Kidney (tissue), 13 donors: ENCODE measurements at regions not wholly inside any gene's neighbourhood (a gene's known extent, or its start where the extent isn't known, plus 50 kb on each side); places are given as distances from the start of the nearest gene placed in this dataset.

ENCODE experiments used
- DNase-seq, 5 donors: peaks; one replicate each; pipeline ENCODE4 v3.0.0-alpha.2; 2013 to 2020
- FAIRE-seq: peaks from 2 replicates; lab custom pipeline; 2012; peaks lifted over from hg19 to GRCh38; lab: Jason Lieb, UNC
- H3K27ac ChIP-seq, 2 donors: one replicate each; pipeline ENCODE4 v1.7.0; 2013; ENCODE audit warnings: low read depth in 2 of 2, low read length in 2 of 2, inconsistent platforms in 1 of 2
- H3K27me3 ChIP-seq: one replicate; pipeline ENCODE4 v1.7.1; 2013; ENCODE audit warnings: low read length, inconsistent platforms; ENCODE audit not compliant: control insufficient read depth, insufficient read depth
- H3K36me3 ChIP-seq, 3 donors: one replicate each; pipeline versions ENCODE4 v1.7.0 to v1.7.1; 2013; ENCODE audit warnings: low read length in 3 of 3, control low read depth in 1 of 3, inconsistent platforms in 1 of 3; ENCODE audit not compliant: insufficient read depth in 3 of 3, control insufficient read depth in 2 of 3
- H3K4me1 ChIP-seq, 3 donors: one replicate each; pipeline versions ENCODE4 v1.7.0 to v1.7.1; 2013; ENCODE audit warnings: low read length in 3 of 3, inconsistent platforms in 1 of 3, low read depth in 1 of 3; ENCODE audit not compliant: control insufficient read depth in 2 of 3, insufficient read depth in 2 of 3
- H3K4me3 ChIP-seq, 3 donors: one replicate each; pipeline versions ENCODE4 v1.7.0 to v1.8.1; 2013; ENCODE audit warnings: low read length in 3 of 3, control low read depth in 1 of 3, inconsistent platforms in 1 of 3
- H3K9ac ChIP-seq, 3 donors: one replicate each; pipeline versions ENCODE4 v1.7.0 to v1.7.1; 2013; ENCODE audit warnings: low read length in 3 of 3, control low read depth in 1 of 3, inconsistent platforms in 1 of 3
- H3K9me3 ChIP-seq, 3 donors: one replicate each; pipeline versions ENCODE4 v1.7.0 to v1.7.1; 2013; ENCODE audit warnings: low read length in 3 of 3, control low read depth in 1 of 3, inconsistent platforms in 1 of 3; ENCODE audit not compliant: control insufficient read depth in 2 of 3, insufficient read depth in 1 of 3
- CTCF ChIP-seq: IDR thresholded peaks from 3 replicates; pipeline ENCODE4 v1.5.1; 2012; ENCODE audit warnings: mild to moderate bottlenecking, moderate library complexity, borderline replicate concordance; ENCODE audit not compliant: insufficient read depth; ENCODE audit errors: extremely low read depth
- intact Hi-C: fragments of 100-400 bp; cut with DNase I; formaldehyde crosslinking; loops from one replicate; pipeline ENCODE4 v1.11.1; 2022
- donor health status: control.
- donor health status: control.
- donor health status: control.
- donor health status: control.
- donor health status: control.
- donor health status: DM: yes; HTN: yes; CAD: no.
- donor health status: Normal renal cell carcinoma (clear cell type).

- Histone ChIP-seq H3K27ac (no peak overlapping the region), H3K9ac (no peak overlapping the region), H3K4me3 (no peak overlapping the region), H3K36me3 (no peaks in the 10 kb centered on the region), H3K4me1 (no peaks in the 10 kb centered on the region), H3K9me3 (no peaks in the 10 kb centered on the region), H3K27me3 (no peaks in the 10 kb centered on the region)
- TF ChIP-seq CTCF, result no peak
- FAIRE-seq (no peak), DNase-seq (no peak)
- intact Hi-C loops, result no loop called here
Measured at GRCh38 chr17:69997332-69997731, 77.7 kb upstream of the KCNJ16 start.

- FAIRE-seq, result no peak
- TF ChIP-seq CTCF, result no peak
- Histone ChIP-seq H3K9ac (no peak overlapping the region), H3K4me3 (no peak overlapping the region), H3K27ac (no peak overlapping the region), H3K36me3 (no peaks in the 10 kb centered on the region), H3K27me3 (no peaks in the 10 kb centered on the region), H3K4me1 (peaks cover 0 to 2% (median 0%) of the 10 kb centered on the region in 3 donors), H3K9me3 (no peaks in the 10 kb centered on the region)
- no peak for DNase-seq
- intact Hi-C loops, result no loop called here
Measured at GRCh38 chr17:69999253-69999652, 75.8 kb upstream of the KCNJ16 start.

- Histone ChIP-seq H3K27ac (no peak overlapping the region), H3K27me3 (no peaks in the 10 kb centered on the region), H3K9me3 (no peaks in the 10 kb centered on the region), H3K36me3 (no peaks in the 10 kb centered on the region), H3K9ac (no peak overlapping the region), H3K4me3 (no peak overlapping the region), H3K4me1 (peaks cover 0 to 3% (median 0%) of the 10 kb centered on the region in 3 donors)
- TF ChIP-seq CTCF, result no peak
- DNase-seq (no peak), FAIRE-seq (no peak)
- intact Hi-C loops, result no loop called here
Measured at GRCh38 chr17:70006159-70006558, 68.9 kb upstream of the KCNJ16 start.

GRCh38 chr17:70011750-70012149, 63.3 kb upstream of the KCNJ16 start:
- intact Hi-C loops, result no loop called here
- Histone ChIP-seq H3K27ac (no peak overlapping the region), H3K9me3 (no peaks in the 10 kb centered on the region), H3K4me1 (no peaks in the 10 kb centered on the region), H3K27me3 (no peaks in the 10 kb centered on the region), H3K4me3 (no peak overlapping the region), H3K9ac (no peak overlapping the region), H3K36me3 (no peaks in the 10 kb centered on the region)
- DNase-seq (no peak), FAIRE-seq (no peak)
- no peak for TF ChIP-seq CTCF
